COR-L47 (cell line): ENCODE measurements at regions not wholly inside any gene's neighbourhood (a gene's known extent, or its start where the extent isn't known, plus 50 kb on each side); places are given as distances from the start of the nearest gene placed in this dataset.

ENCODE experiments used
- DNase-seq: peaks from one replicate; lab custom pipeline; 2025; lab: John Stamatoyannopoulos, UW

DNA sequence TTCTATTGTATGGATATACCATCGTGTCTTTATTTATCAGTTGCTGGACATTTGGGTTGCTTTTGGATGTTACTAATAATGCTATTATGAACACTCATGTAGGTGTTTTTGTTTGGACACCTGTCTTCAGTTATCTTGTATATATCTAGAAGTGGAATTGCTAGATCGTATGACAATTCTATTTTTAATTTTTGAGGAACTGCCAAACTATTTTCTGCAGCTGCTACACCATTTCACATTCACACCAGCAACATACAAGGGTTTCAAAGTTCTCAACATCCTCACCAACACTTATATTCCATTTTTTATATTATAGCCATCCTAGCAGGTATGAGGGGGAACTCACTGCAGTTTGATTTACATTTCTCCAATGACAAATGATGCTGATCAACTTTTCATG lies 324.6 kb downstream of the CAAP1 start:
- no peak for DNase-seq

DNA sequence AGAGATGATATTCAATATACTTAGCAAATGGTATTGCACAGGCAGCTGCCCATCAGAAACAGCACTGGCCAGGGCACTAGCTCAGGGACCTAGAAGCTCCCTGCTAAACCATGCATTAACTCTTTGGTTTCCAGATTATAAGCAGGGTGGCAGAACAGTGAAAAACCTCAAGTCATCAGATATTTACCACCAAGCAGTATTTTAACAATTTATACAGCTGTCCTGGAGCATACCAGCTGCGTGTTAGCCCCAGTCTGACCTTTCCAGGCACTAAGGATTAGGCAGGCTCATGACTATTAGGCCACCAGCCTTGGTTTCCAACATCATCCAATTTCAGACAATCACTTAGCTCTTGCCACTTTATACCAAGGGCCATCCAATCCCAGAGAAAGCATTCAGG lies 326.5 kb downstream of the CAAP1 start:
- DNase-seq: no peak

DNA sequence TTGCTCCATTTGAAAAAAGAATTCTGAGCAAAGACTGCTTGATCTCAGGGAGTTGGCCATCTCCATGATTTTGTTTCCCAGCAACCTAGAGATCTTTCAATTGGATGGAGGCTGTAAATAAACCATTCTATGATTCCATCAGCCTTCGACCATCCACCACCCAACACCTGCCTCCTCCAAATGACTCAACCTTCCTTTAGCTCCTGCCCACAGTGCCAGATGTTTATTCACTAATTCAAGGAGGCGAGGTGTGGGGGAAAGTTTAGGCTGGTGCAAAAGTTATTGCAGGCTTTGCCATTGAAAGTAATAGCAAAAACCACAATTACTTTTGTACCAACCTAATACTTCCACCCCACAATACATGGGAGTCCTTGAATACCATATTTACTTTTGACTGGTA lies 327.5 kb downstream of the CAAP1 start:
- DNase-seq: no peak

DNA sequence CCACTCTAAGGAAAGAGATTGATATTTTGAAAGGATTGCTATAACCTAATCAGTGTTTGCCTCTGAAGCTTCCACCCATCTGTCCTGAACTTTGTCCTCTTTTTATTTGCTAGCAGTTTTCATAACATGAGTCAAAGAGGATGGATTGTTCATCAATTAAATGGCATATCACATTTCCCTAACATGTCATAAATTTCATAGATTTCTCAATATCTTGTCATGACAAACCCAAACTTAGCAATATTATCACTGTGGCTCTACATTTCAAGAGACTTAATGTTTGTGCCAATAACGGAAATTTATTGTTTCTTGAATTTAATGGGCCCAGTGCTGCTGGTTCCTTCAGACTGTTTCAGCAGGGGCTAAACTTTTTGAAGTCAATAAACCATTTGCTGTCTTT lies 330.3 kb downstream of the CAAP1 start:
- DNase-seq: no peak

DNA sequence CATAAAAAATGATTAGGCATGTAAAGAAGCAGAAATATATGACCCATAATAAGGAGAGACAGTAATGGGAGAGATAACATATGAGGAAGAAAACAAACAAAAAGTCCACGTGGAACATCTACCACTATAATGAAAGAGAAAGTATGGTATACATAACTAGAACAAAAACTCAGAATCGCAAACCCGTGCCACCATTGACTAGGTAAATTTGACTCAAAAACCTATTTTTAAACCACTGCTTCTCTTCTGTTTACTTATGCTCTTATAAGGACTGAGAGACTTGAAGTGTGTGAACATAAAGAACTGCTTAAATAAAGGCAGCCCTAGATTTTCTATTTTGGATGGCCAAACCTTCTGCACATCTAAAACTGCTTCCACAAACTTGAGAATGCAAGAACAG lies 330.7 kb downstream of the CAAP1 start:
- no peak for DNase-seq

DNA sequence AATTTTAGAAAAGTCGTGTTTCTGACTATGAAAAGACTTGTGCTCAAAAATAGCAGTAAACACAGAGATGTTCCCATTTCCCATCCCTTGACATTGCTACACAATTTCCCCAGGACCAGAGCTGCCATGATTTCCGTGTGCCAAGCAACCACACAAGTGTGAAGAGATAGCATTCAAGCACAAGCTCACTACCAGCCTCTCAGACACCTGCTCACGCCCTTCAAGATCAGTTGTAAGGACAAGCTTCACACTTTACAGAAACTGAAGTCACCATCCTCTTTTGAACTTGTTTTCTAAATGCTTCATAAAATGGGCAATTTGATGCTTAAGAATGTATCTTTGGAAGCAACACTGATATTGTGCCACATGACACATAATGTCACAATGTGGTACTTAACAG lies 333.1 kb downstream of the CAAP1 start:
- DNase-seq: no peak

DNA sequence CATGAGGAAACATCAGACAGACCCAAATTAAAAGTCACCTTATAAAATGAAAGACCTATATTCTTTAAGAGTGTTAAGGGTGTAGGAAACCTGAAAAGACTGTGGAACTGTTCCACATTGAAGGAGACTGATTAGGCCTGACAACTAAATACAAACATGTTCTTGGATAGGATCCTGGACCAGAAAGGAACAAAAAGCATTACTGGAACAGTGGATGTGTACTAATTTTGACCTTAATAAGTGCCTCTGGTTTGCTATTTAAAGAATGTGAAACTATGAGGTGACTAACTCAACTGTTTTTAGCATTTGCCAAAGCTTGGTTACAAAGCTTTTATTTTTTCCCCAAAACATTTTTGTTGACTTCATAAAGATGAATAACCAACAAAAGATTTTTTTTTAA lies 340.6 kb downstream of the CAAP1 start:
- DNase-seq: no peak

DNA sequence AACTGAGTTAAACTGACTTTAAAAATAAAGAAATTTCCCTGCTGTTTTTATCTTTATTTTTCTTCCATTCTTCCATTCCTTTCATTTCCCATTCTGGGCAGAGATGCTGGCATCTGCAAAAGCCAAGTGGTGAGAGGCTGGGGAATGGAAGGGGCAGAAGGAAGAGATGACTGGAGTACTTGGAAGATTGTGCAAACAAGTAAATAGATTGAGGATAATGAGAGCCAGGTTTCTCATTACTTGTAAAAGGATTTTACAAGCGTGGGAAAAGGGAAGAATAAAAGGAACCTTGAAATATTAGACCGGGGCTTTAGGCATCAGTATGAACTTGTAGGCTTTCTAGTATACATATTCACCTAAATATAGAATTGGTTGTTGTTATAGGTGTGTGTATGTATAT lies 341.2 kb downstream of the CAAP1 start:
- DNase-seq: no peak

DNA sequence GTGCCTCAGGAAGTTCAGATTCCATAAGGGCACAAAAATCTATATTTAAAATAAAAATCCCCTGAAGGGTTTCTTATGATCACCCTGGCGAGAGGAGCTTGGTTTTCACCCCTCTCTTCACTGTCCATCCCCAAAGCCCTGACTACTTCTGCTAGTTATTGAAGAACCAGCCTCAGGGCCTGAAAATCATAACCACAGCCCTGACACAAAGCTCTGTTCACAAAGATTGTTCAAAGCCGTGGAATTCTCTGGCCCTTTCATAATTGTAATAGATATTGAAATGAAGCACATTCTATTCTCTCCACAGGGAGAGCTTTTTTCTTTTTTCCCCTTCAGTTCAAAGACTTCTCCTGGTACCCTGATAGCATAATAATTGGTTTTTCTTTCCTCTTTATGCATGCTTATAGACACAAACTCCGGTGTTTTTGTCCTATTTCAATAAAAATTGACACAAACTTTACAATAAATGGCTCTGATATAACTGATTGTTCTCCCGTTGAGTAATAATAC lies 343.8 kb downstream of the CAAP1 start:
- no peak for DNase-seq

DNA sequence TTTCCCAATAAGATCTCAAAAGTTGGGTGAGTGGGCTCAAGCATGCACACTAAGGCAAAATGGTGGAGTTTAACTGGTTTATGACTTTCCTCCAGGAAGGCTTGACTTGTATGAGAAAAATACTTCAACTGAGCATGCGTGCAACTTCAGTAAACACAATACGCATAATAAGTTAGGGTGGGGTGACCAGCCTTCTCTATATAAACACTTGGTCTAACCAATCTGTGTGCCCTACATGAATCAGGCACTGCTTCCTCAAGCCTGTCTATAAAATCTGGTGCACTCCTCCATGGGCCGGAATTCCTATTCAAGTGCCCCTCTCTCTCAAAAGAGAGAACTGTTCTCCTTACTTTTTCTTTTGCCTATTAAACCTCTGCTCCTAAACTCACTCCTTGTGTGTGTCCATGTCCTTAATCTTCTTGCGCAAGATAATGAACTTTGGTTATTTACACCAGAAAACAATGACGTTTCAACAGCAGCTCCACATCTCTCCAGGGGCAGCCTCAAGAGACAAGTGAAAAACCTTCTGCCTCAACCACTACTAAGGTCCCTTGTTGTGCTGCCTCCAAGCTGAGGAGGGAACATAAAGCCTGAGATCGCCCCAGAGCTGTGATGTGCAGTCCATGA lies 352.6 kb downstream of the CAAP1 start:
- DNase-seq: no peak

DNA sequence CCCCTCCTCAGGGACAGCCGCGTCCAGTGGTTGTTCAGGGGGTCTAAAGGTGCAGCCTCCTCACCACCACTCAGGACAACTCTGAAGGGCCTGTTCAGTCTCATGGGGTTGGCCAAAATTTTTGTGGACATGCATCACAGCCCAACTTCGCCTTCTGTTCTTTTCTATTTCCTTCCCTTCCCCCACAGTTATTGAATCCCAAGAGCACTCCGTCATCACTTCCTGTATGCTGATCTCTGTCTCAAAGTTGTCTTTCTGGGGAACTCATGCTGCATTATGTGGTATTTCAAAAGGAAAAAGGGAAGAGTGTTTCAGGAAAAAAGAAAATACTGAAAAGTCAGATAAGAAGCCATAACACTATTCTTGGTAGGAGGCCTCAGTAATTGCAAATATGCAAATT lies 355.4 kb downstream of the CAAP1 start:
- DNase-seq: no peak

DNA sequence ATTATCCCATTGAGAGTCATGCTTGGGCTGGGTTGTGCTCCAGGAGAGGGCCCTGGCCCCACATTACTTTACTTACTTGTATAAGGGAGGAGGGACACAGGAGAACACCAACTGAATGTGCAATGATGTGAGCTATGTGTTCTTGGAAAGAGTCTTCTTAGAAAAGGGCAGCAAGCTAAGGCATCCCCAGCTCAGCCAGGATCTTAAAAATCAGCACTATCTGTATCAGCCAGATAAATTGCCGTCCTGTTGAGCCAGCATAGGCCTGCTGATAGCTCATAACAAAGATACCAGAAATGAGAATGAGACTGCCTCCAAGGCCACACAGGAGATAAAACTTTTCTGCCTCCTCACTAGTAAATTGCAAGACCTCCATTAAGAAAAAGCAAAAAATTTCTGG lies 357.5 kb downstream of the CAAP1 start:
- no peak for DNase-seq

DNA sequence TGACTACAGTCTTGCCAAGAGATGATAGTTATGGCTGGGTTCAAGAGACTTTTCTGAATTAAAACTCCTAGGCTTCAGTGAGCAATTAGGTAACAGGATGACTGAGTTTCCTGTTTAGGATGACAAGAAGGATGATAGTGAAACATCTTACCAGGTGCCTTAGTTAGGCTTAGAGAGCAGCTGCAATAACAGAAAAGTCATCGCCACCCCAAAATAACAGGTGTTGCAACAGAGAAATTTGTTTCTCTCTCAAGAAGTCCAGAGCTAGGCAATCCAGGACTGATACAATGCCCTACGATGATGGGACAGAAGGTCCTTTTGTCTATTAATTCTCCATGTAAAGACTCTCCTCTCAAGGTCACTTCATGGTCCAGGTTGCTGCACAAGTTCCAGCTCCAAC lies 361.8 kb downstream of the CAAP1 start:
- DNase-seq: no peak

DNA sequence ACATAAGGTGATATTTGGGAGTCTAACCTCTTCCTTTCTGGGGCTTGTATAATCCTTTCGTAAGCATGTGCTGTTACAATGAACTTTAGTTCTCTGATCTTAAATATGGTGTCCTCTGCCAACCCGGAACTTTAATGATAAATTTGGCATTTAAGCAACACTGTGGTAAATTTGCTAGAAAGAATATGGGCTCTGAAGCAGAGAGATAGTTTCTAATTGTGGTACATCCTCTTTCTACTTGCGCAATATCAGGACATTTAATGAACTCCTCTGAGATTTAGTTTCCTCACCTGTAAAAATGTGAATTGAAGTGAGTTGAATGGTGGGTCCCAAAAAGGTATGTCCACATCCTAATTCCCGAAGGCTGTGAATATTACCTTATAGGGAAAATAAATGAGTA lies 364.7 kb downstream of the CAAP1 start:
- no peak for DNase-seq

DNA sequence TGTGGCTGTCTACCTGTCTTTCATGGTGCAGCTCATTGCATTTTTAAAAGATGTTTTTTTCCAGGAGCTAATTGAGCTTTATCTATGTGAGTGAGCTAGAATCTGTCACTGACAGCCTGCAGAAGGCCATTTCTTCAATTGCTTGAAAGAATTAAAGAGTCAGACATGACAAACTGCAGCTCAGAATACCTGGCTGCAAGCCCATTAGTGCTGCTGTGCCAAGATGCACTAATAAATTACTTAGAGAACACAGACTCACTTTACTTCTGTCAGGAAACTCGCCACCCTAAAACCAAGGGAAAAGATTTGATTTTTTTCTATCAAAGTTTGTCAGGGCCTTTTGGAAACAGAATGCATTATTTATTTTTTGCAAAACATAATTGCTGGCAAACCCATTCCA lies 368.3 kb downstream of the CAAP1 start:
- DNase-seq: no peak

DNA sequence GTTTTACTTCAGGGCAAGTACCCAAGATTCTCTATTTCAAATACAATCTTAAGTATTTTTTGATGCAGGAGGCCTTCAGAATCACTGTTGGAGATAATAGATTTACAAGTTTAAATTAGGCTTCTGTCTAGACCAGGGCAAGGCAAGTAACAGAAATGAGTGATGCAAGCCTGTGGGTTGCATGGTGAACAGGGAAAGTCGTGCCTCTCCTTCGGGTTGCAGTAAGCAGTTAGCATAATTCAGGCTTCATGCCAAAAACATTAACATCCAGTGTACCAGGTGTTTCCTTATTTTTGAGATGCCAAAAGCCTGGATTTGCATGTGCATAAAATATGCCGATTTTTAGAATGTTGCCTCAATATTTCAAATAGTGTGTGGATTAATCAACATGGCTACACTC lies 369.0 kb downstream of the CAAP1 start:
- no peak for DNase-seq

DNA sequence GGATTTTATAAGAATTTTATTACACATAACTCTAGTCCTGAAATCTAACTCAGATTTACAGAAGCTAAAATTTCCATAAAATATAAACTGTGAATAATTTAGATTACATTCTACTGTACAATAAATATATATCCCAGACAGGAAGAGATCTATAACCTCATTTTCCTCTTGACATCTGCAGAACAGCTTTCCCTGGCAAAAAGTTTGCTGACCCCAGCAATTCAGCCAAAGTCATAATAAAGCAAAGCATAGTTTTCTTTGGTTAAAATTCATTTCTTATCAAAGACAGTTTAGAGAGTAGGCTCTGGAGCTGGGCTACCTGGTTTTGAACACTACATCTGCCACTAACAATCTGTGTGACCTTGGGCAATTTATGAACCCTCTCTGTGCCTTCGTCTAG lies 372.5 kb downstream of the CAAP1 start:
- DNase-seq: no peak

DNA sequence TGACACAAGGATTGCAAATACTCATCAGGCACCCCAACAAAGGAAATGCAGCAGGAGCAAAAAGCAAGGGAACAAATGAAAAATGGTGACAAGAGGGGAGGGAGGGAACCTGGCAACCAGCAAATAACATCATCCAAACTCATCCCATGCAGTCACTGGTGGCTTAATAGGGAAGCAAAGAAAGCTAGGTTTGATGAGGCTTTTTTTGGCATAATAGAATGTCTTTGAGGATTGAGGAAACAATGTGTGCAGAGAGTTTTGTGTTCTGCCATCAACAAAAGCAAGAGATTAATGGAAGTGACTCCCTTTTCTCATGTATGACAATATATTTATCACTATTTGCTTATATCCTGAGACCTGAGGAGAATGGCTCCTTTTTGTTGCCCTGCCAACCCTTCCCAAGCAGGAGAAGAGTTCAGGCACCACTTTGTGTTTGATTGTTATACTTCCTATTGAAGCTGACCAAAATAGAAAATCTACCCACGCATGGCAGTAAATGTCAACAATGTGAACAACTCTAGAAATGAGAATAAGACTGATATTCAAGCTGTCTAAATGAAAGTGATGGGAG lies 375.7 kb downstream of the CAAP1 start:
- no peak for DNase-seq

DNA sequence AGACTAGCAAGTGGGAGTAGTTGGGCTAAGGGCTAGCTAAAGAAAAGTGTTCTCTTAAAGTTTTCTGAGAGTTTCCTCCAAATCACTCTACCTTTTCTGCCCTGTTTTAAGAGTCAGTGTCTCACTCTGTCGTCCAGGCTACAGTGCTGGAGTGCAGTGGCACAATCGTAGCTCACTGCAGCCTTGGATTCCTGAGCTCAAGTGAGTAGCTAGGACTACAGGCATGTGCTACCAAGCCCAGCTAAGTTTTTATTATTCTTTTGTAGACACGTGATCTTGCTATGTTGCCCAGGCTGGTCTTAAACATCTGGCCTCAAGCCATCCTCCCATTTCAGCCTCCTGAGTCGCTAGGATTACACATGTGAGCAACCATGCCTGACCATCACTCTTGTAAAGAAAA lies 378.9 kb downstream of the CAAP1 start:
- DNase-seq: no peak

DNA sequence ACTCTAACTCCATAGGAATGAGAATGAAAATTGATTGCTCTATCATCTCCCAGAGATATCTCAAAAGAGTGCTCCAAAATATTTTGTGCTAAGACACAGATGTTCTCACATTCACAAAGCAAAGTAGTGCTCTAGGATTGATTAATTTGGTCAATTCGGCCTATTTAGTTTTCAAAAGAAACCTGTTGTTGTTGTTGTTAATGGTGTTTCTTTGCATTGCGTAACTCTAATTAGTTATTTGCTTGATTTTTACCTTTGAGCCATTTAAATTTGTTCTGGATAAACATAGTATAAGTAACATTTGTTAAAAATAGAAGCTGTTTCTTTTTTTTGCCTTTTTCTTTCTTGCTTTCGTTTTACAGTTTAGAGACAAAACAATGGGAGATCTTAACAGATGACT lies 382.5 kb downstream of the CAAP1 start:
- no peak for DNase-seq

DNA sequence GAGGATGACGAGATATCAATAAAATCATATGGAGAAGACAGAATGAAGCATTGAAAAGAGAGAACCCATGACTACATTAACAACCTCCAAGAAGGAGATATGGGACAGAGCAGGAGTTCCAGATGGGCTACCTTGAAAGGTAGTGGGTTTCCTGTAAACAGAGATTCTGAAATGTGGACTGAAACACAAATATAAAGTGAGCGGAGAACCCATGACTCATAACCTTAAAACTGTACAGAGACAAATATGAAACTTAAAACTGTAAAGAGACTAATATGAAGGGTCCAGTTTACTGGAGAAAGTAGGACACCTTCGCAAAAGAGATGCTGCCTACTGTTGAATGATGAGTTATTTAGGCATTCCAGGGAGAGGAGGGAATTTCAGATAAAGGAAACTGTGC lies 383.7 kb downstream of the CAAP1 start:
- no peak for DNase-seq

DNA sequence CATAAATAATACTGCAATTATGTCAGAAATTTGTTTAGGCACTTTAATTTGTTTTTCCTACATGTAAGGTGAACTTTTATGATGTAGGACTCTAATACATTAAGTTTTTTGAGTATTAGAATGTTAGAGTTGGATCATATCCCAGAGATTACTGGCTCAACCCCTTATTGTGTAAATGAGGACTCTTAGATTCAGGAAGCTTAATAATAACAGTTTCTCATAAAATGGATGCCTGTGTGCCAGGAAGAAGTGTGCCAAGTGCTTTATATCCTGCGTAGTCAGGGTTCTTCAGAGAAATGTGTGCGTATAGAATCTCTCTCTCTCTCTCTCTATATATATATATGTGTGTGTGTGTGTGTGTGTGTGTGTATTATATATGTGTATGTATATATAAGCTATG lies 388.5 kb downstream of the CAAP1 start:
- DNase-seq: no peak

DNA sequence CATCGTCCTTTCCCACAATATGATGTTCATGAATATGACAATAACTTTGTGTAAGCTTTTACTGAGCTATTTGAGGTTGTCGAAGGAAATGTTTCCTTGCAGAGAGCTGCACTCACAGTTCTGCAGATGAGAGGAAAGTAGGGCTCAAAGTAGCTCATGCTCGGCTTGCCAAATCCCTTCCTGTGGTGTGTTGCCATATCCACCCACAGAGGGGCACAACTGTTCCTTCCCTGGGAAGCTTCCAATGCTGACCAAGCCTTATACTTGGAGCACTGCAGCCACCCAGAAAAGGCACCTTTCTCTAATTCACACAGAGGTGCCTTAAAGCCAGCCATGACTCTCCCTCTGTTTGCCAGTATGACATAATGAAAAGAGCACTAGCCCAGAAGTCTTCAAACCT lies 390.3 kb downstream of the CAAP1 start:
- no peak for DNase-seq

DNA sequence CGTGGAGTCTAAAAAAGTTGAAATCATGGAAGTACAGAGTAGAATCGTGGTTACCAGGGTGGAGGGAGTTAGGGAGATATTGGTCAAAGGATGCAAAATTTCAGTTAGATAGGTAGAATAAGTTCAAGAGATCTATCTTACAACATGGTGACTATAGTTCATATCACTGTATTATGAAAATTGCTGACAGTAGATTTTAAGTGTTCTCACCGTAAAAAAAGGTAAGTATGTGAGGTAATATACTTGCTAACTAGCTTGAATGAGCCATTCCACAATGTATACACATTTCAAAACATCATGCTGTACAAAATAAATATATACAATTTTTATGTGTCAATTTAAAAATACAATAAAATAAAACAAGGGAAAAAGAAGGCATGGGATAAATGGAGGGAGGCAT lies 392.1 kb downstream of the CAAP1 start:
- no peak for DNase-seq
